Nephron progenitor cell (in vitro differentiated cells): ENCODE measurements at regions not wholly inside any gene's neighbourhood (a gene's known extent, or its start where the extent isn't known, plus 50 kb on each side); places are given as distances from the start of the nearest gene placed in this dataset.
A peak's percentile ranks its signal among the peaks of the same experiment; 100 is the strongest.

Source experiments
- DNase-seq: peaks from one replicate; pipeline ENCODE4 v3.0.0; 2021
- H3K27ac Mint-ChIP-seq: 2 replicates; pipeline ENCODE4 v1.8.0; 2021; ENCODE audit warnings: mild to moderate bottlenecking, moderate library complexity, mixed read lengths
- H3K27me3 Mint-ChIP-seq: 2 replicates; pipeline ENCODE4 v1.8.0; 2021; ENCODE audit warnings: mild to moderate bottlenecking, low read depth, mixed read lengths; ENCODE audit not compliant: poor library complexity
- H3K36me3 Mint-ChIP-seq: 2 replicates; pipeline ENCODE4 v1.8.0; 2021; ENCODE audit warnings: low read depth, mixed read lengths
- H3K4me1 Mint-ChIP-seq: 2 replicates; pipeline ENCODE4 v1.8.0; 2021; ENCODE audit warnings: mixed read lengths
- H3K4me3 Mint-ChIP-seq: 2 replicates; pipeline ENCODE4 v1.8.0; 2021; ENCODE audit warnings: mild to moderate bottlenecking, moderate library complexity, mixed read lengths
- H3K9me3 Mint-ChIP-seq: 2 replicates; pipeline ENCODE4 v1.8.0; 2021; ENCODE audit warnings: mild to moderate bottlenecking, moderate library complexity, mixed read lengths
- CTCF ChIP-seq: fragments of 200-600 bp; sonication (generic); IDR thresholded peaks from 2 replicates; pipeline ENCODE4 v1.5.0; 2021; ENCODE audit warnings: antibody characterized with exemption

- no peaks in the 10 kb centered on the region for H3K9me3 Mint-ChIP-seq
- H3K27ac Mint-ChIP-seq: no peak overlapping the region
- peaks cover 25% of the 10 kb centered on the region for H3K4me1 Mint-ChIP-seq
- H3K4me3 Mint-ChIP-seq: no peak overlapping the region
- no peaks in the 10 kb centered on the region for H3K27me3 Mint-ChIP-seq
- H3K36me3 Mint-ChIP-seq: no peaks in the 10 kb centered on the region
- DNase-seq: no peak
- no peak for TF ChIP-seq CTCF
Observed at GRCh38 chr10:29063806-29064644, 224.8 kb upstream of the LYZL1 start.

DNA sequence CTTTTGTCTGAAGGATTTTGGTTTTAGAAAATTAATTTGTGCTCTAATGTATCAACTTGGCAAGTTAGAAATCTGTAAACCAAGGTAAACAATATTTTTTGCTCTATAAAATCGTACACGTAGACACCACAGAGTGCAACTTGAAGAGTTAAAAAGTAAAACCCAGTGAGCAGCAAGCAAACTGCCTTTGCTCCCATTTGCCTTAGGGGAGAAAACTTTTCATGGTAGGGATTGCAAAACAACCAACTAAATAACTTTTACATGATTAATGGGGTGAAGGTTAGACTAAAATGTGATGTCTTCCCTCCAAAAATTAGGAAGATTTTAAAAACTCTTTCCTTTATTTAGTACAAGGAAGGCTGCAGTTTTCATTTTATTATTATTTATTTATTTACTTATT is 224.2 kb upstream of the LYZL1 start:
- Mint-ChIP-seq H3K27me3 (no peaks in the 10 kb centered on the region), H3K4me1 (peaks cover 32% of the 10 kb centered on the region), H3K4me3 (no peak overlapping the region), H3K36me3 (no peaks in the 10 kb centered on the region), H3K9me3 (no peaks in the 10 kb centered on the region), H3K27ac (no peak overlapping the region)
- DNase-seq: no peak
- no peak for TF ChIP-seq CTCF

- Mint-ChIP-seq H3K27me3 (no peaks in the 10 kb centered on the region), H3K4me1 (peaks cover 39% of the 10 kb centered on the region), H3K36me3 (no peaks in the 10 kb centered on the region), H3K9me3 (no peaks in the 10 kb centered on the region), H3K4me3 (no peak overlapping the region), H3K27ac (no peak overlapping the region)
- no peak for TF ChIP-seq CTCF
- DNase-seq: no peak
Observed at GRCh38 chr10:29067161-29067560, 221.7 kb upstream of the LYZL1 start.

- no peak for TF ChIP-seq CTCF
- H3K27me3 Mint-ChIP-seq: no peaks in the 10 kb centered on the region
- H3K36me3 Mint-ChIP-seq: no peaks in the 10 kb centered on the region
- H3K9me3 Mint-ChIP-seq: no peaks in the 10 kb centered on the region
- DNase-seq: no peak
- no peak overlapping the region for H3K4me3 Mint-ChIP-seq
- no peak overlapping the region for H3K27ac Mint-ChIP-seq
- peaks cover 39% of the 10 kb centered on the region for H3K4me1 Mint-ChIP-seq
Observed at GRCh38 chr10:29067628-29068027, 221.2 kb upstream of the LYZL1 start.

- peaks cover 39% of the 10 kb centered on the region for H3K4me1 Mint-ChIP-seq
- H3K36me3 Mint-ChIP-seq: no peaks in the 10 kb centered on the region
- no peak overlapping the region for H3K4me3 Mint-ChIP-seq
- H3K27me3 Mint-ChIP-seq: no peaks in the 10 kb centered on the region
- no peaks in the 10 kb centered on the region for H3K9me3 Mint-ChIP-seq
- no peak overlapping the region for H3K27ac Mint-ChIP-seq
- DNase-seq: no peak
- TF ChIP-seq CTCF: no peak
Observed at GRCh38 chr10:29068302-29068701, 220.6 kb upstream of the LYZL1 start.

DNA sequence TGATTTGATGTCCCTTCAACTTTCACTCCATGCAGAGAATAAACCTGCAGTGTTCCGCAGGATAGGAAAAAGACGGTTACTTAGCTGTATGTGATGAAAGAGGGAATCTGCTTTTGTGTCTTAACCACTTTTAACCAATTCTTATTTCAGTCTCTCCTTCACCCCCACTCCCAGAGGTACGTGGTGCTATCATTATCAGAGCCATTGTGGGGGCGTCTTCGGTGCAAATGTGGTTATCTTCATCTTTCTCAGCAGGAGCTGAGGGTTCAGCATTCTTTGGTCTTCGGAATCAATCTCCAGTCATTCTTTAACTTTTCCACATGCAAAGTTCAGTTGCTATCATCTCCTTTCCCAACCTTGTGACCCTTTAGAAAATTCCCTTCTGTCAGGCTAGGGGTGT is 219.9 kb upstream of the LYZL1 start:
- Mint-ChIP-seq H3K36me3 (no peaks in the 10 kb centered on the region), H3K4me3 (no peak overlapping the region), H3K4me1 (peaks cover 36% of the 10 kb centered on the region), H3K27ac (peak overlapping the region; percentile 52), H3K9me3 (peaks cover 4% of the 10 kb centered on the region), H3K27me3 (peaks cover 2% of the 10 kb centered on the region)
- no peak for TF ChIP-seq CTCF
- DNase-seq: no peak
